Ishikawa (cell line): ENCODE measurements at regions not wholly inside any gene's neighbourhood (a gene's known extent, or its start where the extent isn't known, plus 50 kb on each side); places are given as distances from the start of the nearest gene placed in this dataset.

ENCODE experiments used
- CREB1 ChIP-seq: IDR thresholded peaks from 2 replicates; pipeline ENCODE4 v1.6.1; 2012; ENCODE audit warnings: low read depth
- EGR1 ChIP-seq: IDR thresholded peaks from 2 replicates; pipeline ENCODE4 v1.6.1; 2012
- FOXM1 ChIP-seq: IDR thresholded peaks from 2 replicates; pipeline ENCODE4 v1.6.1; 2012; ENCODE audit warnings: low read depth, borderline replicate concordance
- TAF1 ChIP-seq: IDR thresholded peaks from 2 replicates; pipeline ENCODE4 v1.6.1; 2012; ENCODE audit warnings: low read depth, mild to moderate bottlenecking
- TEAD4 ChIP-seq: IDR thresholded peaks from 2 replicates; pipeline ENCODE4 v1.6.1; 2012
- TF ChIP-seq, protein P1 (sequence below): IDR thresholded peaks from 2 replicates; pipeline ENCODE4 v1.6.1; 2012
- TF ChIP-seq, protein P2 (sequence below): IDR thresholded peaks from 2 replicates; pipeline ENCODE4 v1.6.1; 2012

DNA sequence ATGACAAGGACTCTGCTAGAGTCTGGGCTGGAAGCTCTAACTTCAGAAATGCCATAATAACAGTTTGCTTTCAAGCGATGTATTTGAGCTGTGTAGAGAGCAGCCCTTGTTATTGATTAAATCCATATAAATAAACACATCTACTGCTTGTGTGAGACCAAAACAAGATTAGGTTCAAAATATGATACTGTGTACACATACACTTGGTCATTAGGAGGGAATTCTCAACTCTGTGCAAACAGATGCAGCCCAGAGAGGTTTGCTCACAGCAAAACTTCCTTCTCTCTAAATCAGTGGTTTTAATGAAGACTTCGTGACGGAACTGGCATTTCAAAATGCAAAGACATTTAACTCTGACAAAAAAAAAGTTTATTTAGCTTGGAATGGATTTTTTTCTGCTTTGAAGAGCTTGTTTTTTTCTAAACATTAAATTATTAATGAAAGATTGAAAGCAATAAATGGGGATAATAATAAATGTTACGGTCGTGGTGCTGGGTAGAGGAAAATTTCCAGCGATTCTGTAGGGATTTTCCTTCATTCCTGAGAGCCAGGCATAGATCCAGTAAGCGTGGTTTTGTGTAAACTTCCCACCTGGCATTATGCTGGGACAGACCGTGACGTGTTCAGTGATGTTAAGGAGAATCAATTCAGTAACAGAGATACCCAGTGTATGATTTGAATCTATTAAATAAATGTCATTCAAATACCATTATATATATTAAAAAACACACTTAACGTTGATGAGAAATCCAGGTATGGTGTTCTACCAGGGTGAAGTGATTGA, 213.7 kb downstream of the TEX29 start:
- TF ChIP-seq EGR1 = no peak
- TF ChIP-seq CREB1 = no peak
- TF ChIP-seq TEAD4 = no peak
- no peak for TF ChIP-seq FOXM1
- no peak for TF ChIP-seq TAF1
- TF ChIP-seq, protein P1, sequence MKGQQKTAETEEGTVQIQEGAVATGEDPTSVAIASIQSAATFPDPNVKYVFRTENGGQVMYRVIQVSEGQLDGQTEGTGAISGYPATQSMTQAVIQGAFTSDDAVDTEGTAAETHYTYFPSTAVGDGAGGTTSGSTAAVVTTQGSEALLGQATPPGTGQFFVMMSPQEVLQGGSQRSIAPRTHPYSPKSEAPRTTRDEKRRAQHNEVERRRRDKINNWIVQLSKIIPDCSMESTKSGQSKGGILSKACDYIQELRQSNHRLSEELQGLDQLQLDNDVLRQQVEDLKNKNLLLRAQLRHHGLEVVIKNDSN = no peak
- TF ChIP-seq, protein P2, sequence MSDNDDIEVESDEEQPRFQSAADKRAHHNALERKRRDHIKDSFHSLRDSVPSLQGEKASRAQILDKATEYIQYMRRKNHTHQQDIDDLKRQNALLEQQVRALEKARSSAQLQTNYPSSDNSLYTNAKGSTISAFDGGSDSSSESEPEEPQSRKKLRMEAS = no peak
